ENCODE measurements at regions not wholly inside any gene's neighbourhood (a gene's known extent, or its start where the extent isn't known, plus 50 kb on each side); places are given as distances from the start of the nearest gene placed in this dataset.

DNA sequence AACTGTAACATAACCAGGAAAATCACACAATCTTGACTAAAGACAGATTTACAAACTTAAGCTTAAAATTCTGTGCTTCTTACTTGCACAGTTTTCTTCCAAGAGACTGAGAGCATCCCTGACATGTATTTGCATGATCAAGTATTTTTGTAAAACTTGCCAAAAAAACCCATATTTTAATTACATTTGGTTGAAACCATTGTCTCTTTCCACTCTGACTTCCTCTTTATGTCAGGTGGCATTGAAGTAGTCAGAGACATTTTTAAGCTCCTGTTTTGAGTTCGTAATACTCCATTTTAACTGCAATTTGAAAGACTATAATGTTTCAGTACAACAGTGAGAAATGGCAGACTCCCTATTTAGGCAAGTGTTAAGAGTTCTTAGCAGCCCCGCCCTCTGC is 103.6 kb downstream of the ATXN7L3B start:
- H3K9me2 ChIP-seq (replicated peaks; ENCODE audit: low read length): no peaks in the 10 kb centered on the region
- TF ChIP-seq EZH2phosphoT487 (IDR thresholded peaks at IDR 0.05; ENCODE audit: borderline replicate concordance, low read length): no peak
- no peak for TF ChIP-seq EZH2 (IDR thresholded peaks at IDR 0.05; ENCODE audit: low read length, unreplicated experiment)
- TF ChIP-seq CTCF (conservative IDR thresholded peaks at IDR 0.05; ENCODE audit: low read depth, low read length): no peak
- no peak for ATAC-seq
- H3K9me3 ChIP-seq (ENCODE audit: low read length): no peaks in the 10 kb centered on the region
- H3K27ac ChIP-seq (ENCODE audit: low read length): no peak overlapping the region
- no peaks in the 10 kb centered on the region for H3F3A ChIP-seq (ENCODE audit: low read length, unreplicated experiment)
- no peak overlapping the region for H3K9ac ChIP-seq (ENCODE audit: low read length)
- no peaks in the 10 kb centered on the region for H4K20me1 ChIP-seq (ENCODE audit: low read length)
- H3K27me3 ChIP-seq (ENCODE audit: low read length): no peaks in the 10 kb centered on the region
- CTCF ChIA-PET: no interaction called here
- BruUV-seq (replicated peaks): no TSS peak
- no peak overlapping the region for H2AFZ ChIP-seq (ENCODE audit: low read length)
- H3K4me3 ChIP-seq (ENCODE audit: low read length): no peak overlapping the region
- no peaks in the 10 kb centered on the region for H3K79me2 ChIP-seq (ENCODE audit: low read length)
- POLR2A ChIA-PET (ENCODE audit: unreplicated experiment): interaction anchor here (0.7 kb wide), 2 partner anchors 125 to 242 kb away, joined by 3 to 17 read pairs; no protein-coding TSS in a partner anchor
- no peaks in the 10 kb centered on the region for H3K36me3 ChIP-seq (ENCODE audit: low read depth, low read length)
- intact Hi-C loops (cut with micrococcal nuclease): no loop called here
- no peaks in the 10 kb centered on the region for H3K4me1 ChIP-seq (ENCODE audit: insufficient read depth, low read length)
- H3K4me2 ChIP-seq (ENCODE audit: low read length): no peak overlapping the region
- DNase-seq: no peak

- no TSS peak for BruUV-seq (replicated peaks)
- Histone ChIP-seq H2AFZ (ENCODE audit: low read length) (no peak overlapping the region), H4K20me1 (ENCODE audit: low read length) (no peaks in the 10 kb centered on the region), H3K27me3 (ENCODE audit: low read length) (no peaks in the 10 kb centered on the region), H3K9me2 (replicated peaks; ENCODE audit: low read length) (no peaks in the 10 kb centered on the region), H3K36me3 (ENCODE audit: low read depth, low read length) (no peaks in the 10 kb centered on the region), H3F3A (ENCODE audit: low read length, unreplicated experiment) (no peaks in the 10 kb centered on the region), H3K9me3 (ENCODE audit: low read length) (no peaks in the 10 kb centered on the region), H3K27ac (ENCODE audit: low read length) (no peak overlapping the region), H3K79me2 (ENCODE audit: low read length) (no peaks in the 10 kb centered on the region), H3K4me2 (ENCODE audit: low read length) (no peak overlapping the region), H3K4me1 (ENCODE audit: insufficient read depth, low read length) (no peaks in the 10 kb centered on the region), H3K9ac (ENCODE audit: low read length) (no peak overlapping the region), H3K4me3 (ENCODE audit: low read length) (no peak overlapping the region)
- DNase-seq (no peak), ATAC-seq (no peak)
- ChIA-PET CTCF (no interaction called here), POLR2A (ENCODE audit: unreplicated experiment) (interaction anchor here (0.7 kb wide), 1 partner anchor 243 kb away, joined by 17 read pairs; no protein-coding TSS in a partner anchor)
- intact Hi-C loops (cut with micrococcal nuclease): no loop called here
- no peak for TF ChIP-seq CTCF (conservative IDR thresholded peaks at IDR 0.05; ENCODE audit: low read depth, low read length)
- no peak for TF ChIP-seq EZH2 (IDR thresholded peaks at IDR 0.05; ENCODE audit: low read length, unreplicated experiment)
- TF ChIP-seq EZH2phosphoT487 (IDR thresholded peaks at IDR 0.05; ENCODE audit: borderline replicate concordance, low read length): no peak
Measured at GRCh38 chr12:74641694-74642093, 104.1 kb downstream of the ATXN7L3B start.

DNA sequence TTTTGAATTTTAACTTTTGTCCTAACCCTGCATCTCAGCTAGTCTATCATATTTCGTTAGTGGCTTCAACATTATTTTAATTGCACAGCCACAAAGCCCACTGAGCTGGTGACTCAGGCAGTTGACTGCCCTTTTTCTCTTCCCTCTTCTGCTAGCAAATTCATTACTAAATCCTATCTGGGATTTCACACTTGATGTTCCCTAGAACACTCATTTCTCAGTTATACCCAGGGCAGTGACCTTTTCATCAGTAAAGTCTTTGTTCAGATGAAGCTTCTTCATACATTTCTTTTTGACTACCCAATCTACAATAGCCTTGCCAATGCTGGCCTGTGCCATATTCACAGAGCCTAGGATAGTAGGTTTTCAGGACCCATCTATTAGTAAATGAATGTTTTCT is 107.0 kb downstream of the ATXN7L3B start:
- Histone ChIP-seq H3K27ac (ENCODE audit: low read length) (no peak overlapping the region), H3K36me3 (ENCODE audit: low read depth, low read length) (no peaks in the 10 kb centered on the region), H3K9ac (ENCODE audit: low read length) (no peak overlapping the region), H4K20me1 (ENCODE audit: low read length) (no peaks in the 10 kb centered on the region), H3K4me3 (ENCODE audit: low read length) (no peak overlapping the region), H3K4me1 (ENCODE audit: insufficient read depth, low read length) (no peaks in the 10 kb centered on the region), H3K9me3 (ENCODE audit: low read length) (no peaks in the 10 kb centered on the region), H3K79me2 (ENCODE audit: low read length) (no peaks in the 10 kb centered on the region), H3K4me2 (ENCODE audit: low read length) (no peak overlapping the region), H3K9me2 (replicated peaks; ENCODE audit: low read length) (no peaks in the 10 kb centered on the region), H2AFZ (ENCODE audit: low read length) (no peak overlapping the region), H3F3A (ENCODE audit: low read length, unreplicated experiment) (no peaks in the 10 kb centered on the region), H3K27me3 (ENCODE audit: low read length) (no peaks in the 10 kb centered on the region)
- intact Hi-C loops (cut with micrococcal nuclease): no loop called here
- DNase-seq: no peak
- CTCF ChIA-PET: no interaction called here
- no TSS peak for BruUV-seq (replicated peaks)
- POLR2A ChIA-PET (ENCODE audit: unreplicated experiment): interaction anchor here (0.7 kb wide), 1 partner anchor 1692 kb away, joined by 3 read pairs; no protein-coding TSS in a partner anchor
- no peak for ATAC-seq
- TF ChIP-seq EZH2phosphoT487 (IDR thresholded peaks at IDR 0.05; ENCODE audit: borderline replicate concordance, low read length) (no peak), CTCF (conservative IDR thresholded peaks at IDR 0.05; ENCODE audit: low read depth, low read length) (no peak), EZH2 (IDR thresholded peaks at IDR 0.05; ENCODE audit: low read length, unreplicated experiment) (no peak)

All from PC-3 (cell line).